G401.6 (cell line): ENCODE measurements at regions not wholly inside any gene's neighbourhood (a gene's known extent, or its start where the extent isn't known, plus 50 kb on each side); places are given as distances from the start of the nearest gene placed in this dataset.

Experiments
- FAIRE-seq: peaks from 2 replicates; lab custom pipeline; 2012; peaks lifted over from hg19 to GRCh38; lab: Jason Lieb, UNC

- FAIRE-seq: no peak
Observed at GRCh38 chr2:42954227-42954962, 162.0 kb upstream of the HAAO start.

- no peak for FAIRE-seq
Observed at GRCh38 chr2:42953216-42953615, 160.8 kb upstream of the HAAO start.

- FAIRE-seq: no peak
Observed at GRCh38 chr2:42951263-42951938, 159.0 kb upstream of the HAAO start.

GRCh38 chr2:42949125-42949524 lies 156.7 kb upstream of the HAAO start:
- FAIRE-seq: no peak

- no peak for FAIRE-seq
Observed at GRCh38 chr2:42947809-42948600, 155.6 kb upstream of the HAAO start.

GRCh38 chr2:42944779-42945415 lies 152.5 kb upstream of the HAAO start:
- peak; percentile 89 for FAIRE-seq

GRCh38 chr2:42942990-42943493 lies 150.7 kb upstream of the HAAO start:
- FAIRE-seq: no peak

- FAIRE-seq: no peak
Observed at GRCh38 chr2:42942214-42942989, 150.0 kb upstream of the HAAO start.

- no peak for FAIRE-seq
Observed at GRCh38 chr2:42941633-42942176, 149.3 kb upstream of the HAAO start.

GRCh38 chr2:42939411-42940206 lies 147.2 kb upstream of the HAAO start:
- no peak for FAIRE-seq

GRCh38 chr2:42938671-42939370 lies 146.4 kb upstream of the HAAO start:
- no peak for FAIRE-seq

- FAIRE-seq: peak; percentile 96
Observed at GRCh38 chr2:42937171-42937875, 144.9 kb upstream of the HAAO start.

GRCh38 chr2:42935692-42936671 lies 143.6 kb upstream of the HAAO start:
- FAIRE-seq: peak; percentile 51

GRCh38 chr2:42934580-42935186 lies 142.3 kb upstream of the HAAO start:
- no peak for FAIRE-seq

GRCh38 chr2:42933824-42934254 lies 141.5 kb upstream of the HAAO start:
- FAIRE-seq: no peak

- no peak for FAIRE-seq
Observed at GRCh38 chr2:42932271-42933151, 140.1 kb upstream of the HAAO start.
